Right hindlimb (tissue), 1 donor: ENCODE measurements at regions not wholly inside any gene's neighbourhood (a gene's known extent, or its start where the extent isn't known, plus 50 kb on each side); places are given as distances from the start of the nearest gene placed in this dataset.

Source experiments
- DNase-seq: peaks from one replicate; pipeline ENCODE4 v3.0.0-alpha.2; 2018

DNA sequence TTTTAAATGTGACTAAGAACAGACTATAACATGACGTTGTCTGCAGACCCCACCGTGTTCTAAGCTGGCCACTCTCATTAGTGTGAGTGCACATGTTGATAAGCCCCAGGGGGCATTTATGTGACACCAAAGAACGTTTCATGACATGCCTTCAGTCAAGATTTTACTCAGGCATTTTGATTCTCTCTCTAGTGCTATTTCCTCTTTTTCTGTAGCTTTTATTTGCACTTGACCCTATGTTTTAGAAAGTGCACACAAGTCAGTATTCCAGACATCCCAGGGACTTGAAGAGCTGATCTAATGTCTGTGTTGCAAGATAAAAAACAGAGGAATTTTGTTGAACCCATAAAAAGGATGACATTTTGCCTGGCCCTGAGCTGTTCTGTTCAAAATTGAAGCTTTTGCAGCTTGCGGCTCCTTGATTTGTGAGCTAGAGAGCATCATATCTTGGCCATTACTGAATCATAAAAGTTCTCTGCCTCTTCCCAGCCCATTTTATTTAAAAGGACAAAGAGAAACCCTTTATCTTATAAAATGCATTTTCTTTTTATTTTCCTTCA lies 80.9 kb upstream of the TYRP1 start:
- no peak for DNase-seq

DNA sequence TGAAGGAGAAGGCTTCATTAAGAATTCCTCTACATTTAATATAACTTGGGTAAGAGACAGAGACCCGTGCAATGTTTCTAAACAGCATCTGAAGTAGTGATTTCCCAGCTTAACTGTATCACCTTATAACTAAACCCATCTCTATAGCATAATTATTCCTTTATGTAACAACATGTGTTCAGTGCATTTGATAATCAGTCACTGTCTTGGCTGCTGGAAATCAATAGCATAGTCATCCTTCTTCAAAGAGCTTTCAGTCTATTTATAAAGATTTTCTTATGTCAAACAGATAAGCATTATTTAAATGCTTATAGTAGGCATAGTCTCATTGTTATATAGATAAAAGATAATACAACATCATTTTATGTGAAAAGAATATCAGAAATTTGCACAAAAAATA lies 80.1 kb upstream of the TYRP1 start:
- DNase-seq = no peak

DNA sequence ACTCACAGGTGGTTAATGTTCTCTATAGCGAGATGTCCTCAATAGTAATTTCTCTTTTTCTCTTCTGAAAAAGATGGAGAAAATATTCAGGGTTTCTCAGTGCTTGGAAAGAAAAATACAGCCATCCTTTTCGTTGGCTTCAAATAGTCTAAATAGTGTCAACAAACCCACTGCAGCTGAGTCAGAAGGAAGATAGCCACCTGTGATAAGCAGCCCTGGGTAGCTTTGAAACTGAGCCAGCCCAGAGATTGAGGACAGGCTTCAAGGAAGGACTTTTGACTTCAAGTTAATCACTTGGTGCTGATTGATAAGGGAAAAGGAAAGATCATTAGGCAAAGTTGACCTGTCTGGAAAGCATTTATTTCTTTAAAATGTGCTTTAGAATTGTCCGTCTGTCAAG lies 78.7 kb upstream of the TYRP1 start:
- no peak for DNase-seq

DNA sequence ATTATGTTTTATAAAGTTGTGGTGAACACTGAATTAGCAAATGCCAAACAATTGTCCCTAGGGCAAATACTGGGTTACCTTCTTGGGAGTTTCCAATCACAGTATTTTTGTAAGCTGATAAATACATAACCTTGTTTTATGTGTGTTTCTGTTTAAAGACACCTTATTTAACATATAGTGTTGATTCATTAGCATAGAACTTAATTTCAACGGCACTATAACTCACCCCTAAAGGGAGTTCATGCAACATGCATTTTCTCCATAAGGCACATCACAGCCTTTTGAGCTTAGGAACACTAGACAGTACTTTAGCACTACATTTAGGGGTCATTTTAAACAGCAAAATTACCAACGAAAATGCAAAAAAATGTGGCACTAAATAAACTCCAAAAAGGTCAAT lies 74.2 kb upstream of the TYRP1 start:
- no peak for DNase-seq

DNA sequence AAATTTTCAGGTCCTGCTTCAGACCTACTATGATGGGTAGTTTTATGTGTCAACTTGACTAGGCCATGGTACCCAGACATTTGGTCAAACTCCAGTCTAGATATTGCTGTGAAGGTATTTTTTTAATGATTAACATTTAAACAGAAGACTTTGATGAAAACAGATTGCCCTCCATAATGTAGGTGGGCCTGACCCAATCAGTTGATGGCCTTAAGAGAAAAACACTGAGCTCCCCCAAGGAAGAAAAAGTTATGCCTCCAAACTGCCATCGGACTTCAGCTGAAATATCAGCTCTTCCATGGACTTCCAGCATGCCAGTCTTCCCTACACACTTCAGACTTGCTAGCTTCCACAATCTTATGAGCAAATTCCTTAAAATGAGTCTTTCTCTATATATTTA lies 67.3 kb upstream of the TYRP1 start:
- DNase-seq = no peak

DNA sequence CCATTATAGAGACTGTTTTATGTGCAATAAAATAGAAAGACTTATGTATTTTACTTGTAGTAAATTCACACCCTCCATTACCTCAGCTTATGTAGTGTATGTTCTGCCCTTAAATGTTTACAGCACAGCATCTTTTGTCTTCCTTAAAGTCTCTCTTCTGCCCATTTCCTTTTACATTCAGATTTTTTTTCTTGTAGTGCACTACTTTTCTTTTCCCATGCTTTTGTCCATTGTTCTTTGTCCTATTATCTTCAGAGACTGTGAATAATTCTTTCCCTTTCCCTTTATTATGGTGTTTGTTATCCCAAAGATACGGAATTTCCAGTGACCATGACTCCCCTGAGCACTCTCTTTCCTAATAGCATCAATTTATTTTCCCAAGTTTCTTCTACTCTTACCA lies 66.1 kb upstream of the TYRP1 start:
- DNase-seq = no peak

DNA sequence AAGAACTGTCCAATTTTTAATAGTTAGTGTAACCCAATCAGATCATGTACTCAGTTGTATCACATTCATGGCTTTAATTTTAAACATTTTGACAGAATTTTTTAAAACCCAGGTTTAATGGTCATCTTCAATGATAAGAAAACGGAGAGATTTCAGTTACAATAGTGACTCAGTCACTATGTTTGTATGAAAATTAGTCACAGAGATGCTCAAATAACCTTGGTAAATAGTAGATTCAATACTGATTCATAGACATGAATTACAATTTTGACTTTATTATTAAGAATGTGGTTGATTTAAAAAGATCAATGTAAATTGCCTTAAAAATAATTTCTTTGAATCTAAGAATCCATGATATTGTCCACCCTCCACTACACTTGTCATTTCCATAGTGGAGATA lies 64.6 kb upstream of the TYRP1 start:
- DNase-seq = no peak

DNA sequence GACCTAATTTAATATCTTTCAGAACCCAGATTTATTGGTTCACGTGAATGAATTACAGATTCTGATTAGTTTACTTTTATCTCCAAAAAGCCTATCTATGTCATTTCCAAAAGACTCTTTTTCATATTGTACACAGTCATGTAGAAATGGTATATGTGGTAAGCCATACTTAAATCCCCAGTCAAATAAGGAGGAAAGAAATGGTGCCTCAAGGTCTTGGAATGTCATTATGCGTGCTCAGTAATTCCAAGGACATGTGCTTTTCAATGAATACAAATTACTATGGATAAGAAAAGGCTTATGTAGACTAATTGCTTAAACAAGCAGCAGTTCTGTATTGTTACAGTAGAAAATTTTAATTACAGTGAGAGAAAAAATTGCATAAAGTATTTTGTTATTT lies 64.1 kb upstream of the TYRP1 start:
- no peak for DNase-seq

DNA sequence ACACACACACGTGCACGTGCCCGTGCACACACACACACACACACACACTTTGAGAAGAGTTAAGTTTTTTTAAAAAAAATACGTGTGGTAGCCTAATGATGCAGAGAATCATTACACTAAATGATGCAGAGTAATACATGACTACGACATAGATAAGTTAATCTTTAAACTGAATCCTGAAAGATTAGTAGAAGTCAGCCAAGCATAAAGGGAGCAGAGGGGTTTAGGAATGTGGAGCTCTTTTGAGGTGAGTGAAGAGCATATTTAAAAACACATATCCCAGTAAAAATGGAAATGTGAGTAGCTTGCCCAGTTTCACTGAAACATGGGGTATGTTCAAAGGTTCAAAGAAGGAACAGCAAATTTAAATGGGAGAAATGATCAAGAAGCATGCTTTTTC lies 61.3 kb upstream of the TYRP1 start:
- DNase-seq = no peak

DNA sequence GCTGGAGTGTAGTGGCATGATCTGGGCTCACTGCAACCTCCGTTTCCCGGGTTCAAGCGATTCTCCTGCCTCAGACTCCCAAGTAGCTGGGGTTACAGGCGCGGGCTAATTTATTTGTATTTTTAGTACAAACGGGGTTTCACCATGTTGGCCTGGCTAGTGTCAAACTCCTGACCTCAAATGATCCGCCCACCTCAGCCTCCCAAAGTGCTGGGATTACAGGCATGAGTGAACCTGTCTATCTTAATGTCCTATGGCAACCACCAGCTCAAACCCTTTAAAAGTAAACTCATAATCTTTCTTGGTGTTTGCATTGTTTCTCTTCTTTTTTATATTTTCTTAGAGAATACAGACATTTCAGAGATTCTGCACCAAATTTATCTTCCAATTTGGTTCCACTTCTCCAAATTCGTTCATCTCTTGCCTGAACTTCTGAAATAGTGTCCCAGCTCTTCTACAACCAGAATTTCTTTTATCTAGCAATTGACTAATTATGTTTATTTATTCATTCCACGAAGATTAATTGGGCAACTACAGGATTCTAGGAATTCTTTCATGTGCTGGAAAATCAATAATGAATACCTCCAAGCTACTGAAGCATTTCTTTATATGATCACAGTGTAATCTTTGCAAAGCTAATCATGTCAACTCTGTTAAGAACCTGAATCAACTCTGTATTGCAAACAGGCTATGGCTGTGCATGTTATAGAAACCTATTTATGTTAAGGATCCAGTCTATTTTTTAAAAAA lies 60.0 kb upstream of the TYRP1 start:
- no peak for DNase-seq

DNA sequence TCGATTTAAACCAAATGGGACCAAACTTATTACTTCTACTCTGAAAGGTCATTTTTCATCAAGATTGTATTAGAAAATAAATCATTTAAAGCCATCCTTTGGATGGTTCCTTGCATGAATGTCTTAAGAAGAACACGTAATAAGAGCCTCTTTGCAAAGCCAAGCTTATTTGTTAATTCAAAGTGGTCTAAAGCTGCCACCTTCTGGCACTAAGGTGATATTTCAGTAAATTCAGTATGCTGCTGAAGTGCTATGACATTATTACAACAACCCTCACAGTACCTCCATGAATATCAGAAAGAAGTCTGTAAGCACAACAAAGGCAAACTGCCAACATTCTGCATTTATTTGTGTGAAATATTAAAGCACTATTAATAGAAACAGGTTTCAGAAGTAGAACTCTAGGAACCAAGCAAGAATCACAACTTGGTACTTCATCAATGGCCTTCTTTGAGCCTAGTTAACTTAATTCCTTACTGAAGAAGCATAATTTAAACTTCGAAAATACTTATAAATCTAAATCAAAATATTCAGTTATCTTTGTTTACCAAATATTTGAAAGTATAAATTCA lies 53.1 kb upstream of the TYRP1 start:
- no peak for DNase-seq

DNA sequence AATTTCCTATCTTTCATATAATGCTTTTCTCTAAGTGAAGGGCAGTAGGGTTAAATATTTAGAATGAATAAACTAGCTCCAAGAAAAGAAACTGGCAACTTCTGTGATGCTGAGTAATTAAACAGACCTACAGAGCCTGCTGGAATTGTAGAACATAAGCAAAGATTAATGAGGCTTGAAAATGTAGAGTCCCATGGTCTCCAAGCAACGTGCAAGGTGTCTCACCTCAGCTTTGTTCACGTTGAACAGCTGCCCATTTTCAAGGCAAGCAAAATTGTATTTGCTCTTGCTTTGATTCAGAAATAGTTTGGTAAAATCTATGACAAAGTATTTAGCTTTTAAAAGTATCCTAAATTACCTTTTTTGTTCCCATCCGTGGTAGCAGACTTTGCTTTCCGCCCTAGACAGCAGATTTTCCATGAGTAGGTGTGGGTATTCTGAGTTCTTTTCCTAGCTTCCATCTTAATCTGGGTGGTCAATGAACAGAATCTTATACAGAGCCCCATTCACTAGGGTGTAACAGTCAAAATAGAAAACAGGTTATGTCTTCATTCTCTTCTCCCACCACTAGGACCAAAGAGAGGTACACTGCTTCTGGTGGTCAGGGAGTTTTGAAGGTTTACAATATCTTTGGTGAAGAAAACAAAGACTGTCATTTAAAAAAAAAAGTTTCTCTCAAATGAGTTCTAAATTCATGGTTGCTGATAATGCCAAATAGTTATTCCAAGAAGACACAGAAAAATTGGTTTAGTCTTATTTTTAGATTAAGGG lies 52.1 kb upstream of the TYRP1 start:
- no peak for DNase-seq
